ENCODE measurements at regions not wholly inside any gene's neighbourhood (a gene's known extent, or its start where the extent isn't known, plus 50 kb on each side); places are given as distances from the start of the nearest gene placed in this dataset.

DNA sequence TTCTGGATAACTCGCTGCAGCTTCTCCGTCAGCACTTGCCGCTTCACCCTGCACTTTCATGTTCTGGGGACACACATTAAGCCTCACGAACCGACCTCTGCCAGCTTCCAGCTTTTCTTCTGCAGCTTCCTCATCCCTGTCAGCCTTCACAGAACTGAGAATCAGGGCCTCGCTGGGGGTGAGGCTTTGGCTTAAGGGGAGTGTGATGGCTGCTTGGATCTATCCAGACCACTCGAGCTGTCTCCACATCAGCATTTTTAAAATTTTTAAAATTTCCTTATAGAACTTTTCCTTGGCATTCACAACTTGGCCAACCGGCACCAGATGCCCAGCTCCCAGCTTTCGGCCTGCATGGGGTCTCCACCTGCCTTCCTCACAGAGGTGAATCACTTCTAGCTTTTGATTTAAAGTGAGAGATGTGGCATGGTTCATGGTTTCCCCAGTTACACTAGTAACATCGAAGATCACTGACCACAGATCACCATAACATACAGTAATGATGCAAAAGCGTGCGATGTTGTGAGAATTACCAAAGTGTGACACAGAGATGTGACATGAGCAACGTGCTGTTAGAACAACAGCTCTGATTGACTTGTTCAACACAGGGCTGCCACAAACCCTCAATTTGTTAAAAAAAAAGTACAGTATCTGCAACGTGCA lies 139.1 kb upstream of the C14orf180 start:
- TF ChIP-seq, protein P1, sequence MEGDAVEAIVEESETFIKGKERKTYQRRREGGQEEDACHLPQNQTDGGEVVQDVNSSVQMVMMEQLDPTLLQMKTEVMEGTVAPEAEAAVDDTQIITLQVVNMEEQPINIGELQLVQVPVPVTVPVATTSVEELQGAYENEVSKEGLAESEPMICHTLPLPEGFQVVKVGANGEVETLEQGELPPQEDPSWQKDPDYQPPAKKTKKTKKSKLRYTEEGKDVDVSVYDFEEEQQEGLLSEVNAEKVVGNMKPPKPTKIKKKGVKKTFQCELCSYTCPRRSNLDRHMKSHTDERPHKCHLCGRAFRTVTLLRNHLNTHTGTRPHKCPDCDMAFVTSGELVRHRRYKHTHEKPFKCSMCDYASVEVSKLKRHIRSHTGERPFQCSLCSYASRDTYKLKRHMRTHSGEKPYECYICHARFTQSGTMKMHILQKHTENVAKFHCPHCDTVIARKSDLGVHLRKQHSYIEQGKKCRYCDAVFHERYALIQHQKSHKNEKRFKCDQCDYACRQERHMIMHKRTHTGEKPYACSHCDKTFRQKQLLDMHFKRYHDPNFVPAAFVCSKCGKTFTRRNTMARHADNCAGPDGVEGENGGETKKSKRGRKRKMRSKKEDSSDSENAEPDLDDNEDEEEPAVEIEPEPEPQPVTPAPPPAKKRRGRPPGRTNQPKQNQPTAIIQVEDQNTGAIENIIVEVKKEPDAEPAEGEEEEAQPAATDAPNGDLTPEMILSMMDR (IDR thresholded peaks at IDR 0.05 in 4 of 5, conservative IDR thresholded peaks at IDR 0.05 in 1 of 5) = no peak
- no peak for TF ChIP-seq POLR2A (IDR thresholded peaks at IDR 0.05)
